Adrenal gland (tissue), 9 donors: ENCODE measurements at regions not wholly inside any gene's neighbourhood (a gene's known extent, or its start where the extent isn't known, plus 50 kb on each side); places are given as distances from the start of the nearest gene placed in this dataset.

ENCODE experiments used
- DNase-seq, 7 donors: peaks; one replicate each; pipeline ENCODE4 v3.0.0-alpha.2; 2019 to 2020
- H3K27ac ChIP-seq, 5 donors: fragments of 200-600 bp; sonication (generic) in 4 of 5; 1 replicate in 3 of 5; 2 replicates in 2 of 5; pipeline versions ENCODE4 v1.5.1 to v1.8.0; 2016 to 2020; ENCODE audit warnings: mild to moderate bottlenecking in 1 of 5
- H3K27me3 ChIP-seq: fragments of 200-600 bp; 2 replicates; pipeline ENCODE4 v1.8.0; 2021
- H3K36me3 ChIP-seq, 2 donors: fragments of 200-600 bp; replicated peaks in 1 of 2; 1 replicate in 1 of 2; 2 replicates in 1 of 2; pipeline versions ENCODE4 v1.5.1 to v1.8.0; 2018 to 2022
- H3K4me1 ChIP-seq, 2 donors: fragments of 200-600 bp; replicated peaks in 1 of 2; 1 replicate in 1 of 2; 2 replicates in 1 of 2; pipeline versions ENCODE4 v1.5.1 to v1.8.0; 2018 to 2021
- H3K4me3 ChIP-seq, 4 donors: fragments of 200-600 bp; sonication (generic) in 3 of 4; one replicate each; pipeline ENCODE4 v1.5.1; 2016 to 2018
- H3K9me3 ChIP-seq, 3 donors: fragments of 200-600 bp; sonication (generic) in 1 of 3; replicated peaks in 1 of 3; 1 replicate in 2 of 3; 2 replicates in 1 of 3; pipeline versions ENCODE4 v1.5.1 to v1.8.0; 2016 to 2021
- CTCF ChIP-seq, 6 experiments: fragments of 450-650 bp in 4 of 6; fragments of 200-600 bp in 2 of 6; sonication (generic) in 1 of 6; IDR thresholded peaks; 1 replicate in 5 of 6; 2 replicates in 1 of 6; pipeline versions ENCODE4 v1.5.1 to v1.8.0; 2016 to 2021; ENCODE audit warnings: antibody characterized with exemption in 6 of 6, mild to moderate bottlenecking in 2 of 6, moderate library complexity in 1 of 6
- POLR2A ChIP-seq, 2 donors: fragments of 450-650 bp; IDR thresholded peaks; one replicate each; pipeline ENCODE4 v1.6.1; 2017; ENCODE audit warnings: antibody characterized with exemption in 2 of 2, mild to moderate bottlenecking in 2 of 2, moderate library complexity in 1 of 2
- WGBS, 4 donors: extraction: QIAGEN DNeasy Blood & Tissue Kit in 2 of 4; methylation state at CpG; one replicate each; pipeline versions ENCODE4 v1.1.5 to v1.1.7; 2013 to 2017; 5-methylcytosine and 5-hydroxymethylcytosine counted together
- intact Hi-C, 2 donors: fragments of 100-400 bp; cut with DNase I; formaldehyde crosslinking; loops; one replicate each; pipeline versions ENCODE4 v1.14.1 to v1.15.0; 2022 to 2023
- donor health status: healthy with polysubstance abuse.
- donor health status: Bipolar disorder and iron deficiency.
- donor health status: DM: yes; HTN: yes; CAD: no.
- donor health status: DM: no; HTN: no; CAD: no.
- donor health status: DM: no; HTN: no; CAD: no.

GRCh38 chr1:199691540-199691939 is 336.0 kb upstream of the NR5A2 start:
- no peaks in the 10 kb centered on the region for H3K9me3 ChIP-seq
- H3K4me3 ChIP-seq: no peak overlapping the region
- no peak for TF ChIP-seq CTCF (IDR thresholded peaks at IDR 0.05)
- no peak for DNase-seq
- no peak overlapping the region for H3K27ac ChIP-seq
- H3K4me1 ChIP-seq: no peaks in the 10 kb centered on the region
- H3K27me3 ChIP-seq: no peaks in the 10 kb centered on the region
- intact Hi-C loops: no loop called here
- 40 to 48% (median 46%) methylated on average over 3 of the region's 3 CpGs for WGBS, 4 donors
- H3K36me3 ChIP-seq: no peaks in the 10 kb centered on the region

- Histone ChIP-seq H3K27ac (no peak overlapping the region), H3K4me1 (no peaks in the 10 kb centered on the region), H3K27me3 (no peaks in the 10 kb centered on the region), H3K4me3 (no peak overlapping the region), H3K36me3 (no peaks in the 10 kb centered on the region), H3K9me3 (no peaks in the 10 kb centered on the region)
- 76 to 92% (median 89%) methylated on average over 2 of the region's 2 CpGs for WGBS, 4 donors
- TF ChIP-seq CTCF (IDR thresholded peaks at IDR 0.05) (no peak), POLR2A (IDR thresholded peaks at IDR 0.05) (no peak)
- intact Hi-C loops: no loop called here
- DNase-seq: no peak
Observed at GRCh38 chr1:199693724-199694123, 333.8 kb upstream of the NR5A2 start.

GRCh38 chr1:199696225-199696624 is 331.3 kb upstream of the NR5A2 start:
- Histone ChIP-seq H3K36me3 (no peaks in the 10 kb centered on the region), H3K9me3 (no peaks in the 10 kb centered on the region), H3K27ac (no peak overlapping the region), H3K27me3 (no peaks in the 10 kb centered on the region), H3K4me3 (no peak overlapping the region), H3K4me1 (no peaks in the 10 kb centered on the region)
- intact Hi-C loops: no loop called here
- TF ChIP-seq POLR2A (IDR thresholded peaks at IDR 0.05) (no peak), CTCF (IDR thresholded peaks at IDR 0.05) (no peak)
- DNase-seq: no peak
- 76 to 89% (median 86%) methylated on average over 2 of the region's 2 CpGs for WGBS, 4 donors

GRCh38 chr1:199698222-199698621 is 329.3 kb upstream of the NR5A2 start:
- no peak for DNase-seq
- no peaks in the 10 kb centered on the region for H3K36me3 ChIP-seq
- no peaks in the 10 kb centered on the region for H3K4me1 ChIP-seq
- no peak overlapping the region for H3K27ac ChIP-seq
- H3K27me3 ChIP-seq: no peaks in the 10 kb centered on the region
- no peak for TF ChIP-seq CTCF (IDR thresholded peaks at IDR 0.05)
- no peaks in the 10 kb centered on the region for H3K9me3 ChIP-seq
- intact Hi-C loops: no loop called here
- H3K4me3 ChIP-seq: no peak overlapping the region
